GM21576 (cell line): ENCODE measurements at regions not wholly inside any gene's neighbourhood (a gene's known extent, or its start where the extent isn't known, plus 50 kb on each side); places are given as distances from the start of the nearest gene placed in this dataset.
"Not testable (repeated sequence)": the region's sequence is repeated elsewhere in the genome, so short reads cannot be mapped to it uniquely, and the experiment has no call there.

ENCODE experiments used
- ATAC-seq: cut with Tn5 transposase; IDR thresholded peaks from one replicate; pipeline ENCODE4 v1.9.1; 2021; ENCODE audit warnings: mild to moderate bottlenecking, moderate library complexity; ENCODE audit not compliant: unreplicated experiment

DNA sequence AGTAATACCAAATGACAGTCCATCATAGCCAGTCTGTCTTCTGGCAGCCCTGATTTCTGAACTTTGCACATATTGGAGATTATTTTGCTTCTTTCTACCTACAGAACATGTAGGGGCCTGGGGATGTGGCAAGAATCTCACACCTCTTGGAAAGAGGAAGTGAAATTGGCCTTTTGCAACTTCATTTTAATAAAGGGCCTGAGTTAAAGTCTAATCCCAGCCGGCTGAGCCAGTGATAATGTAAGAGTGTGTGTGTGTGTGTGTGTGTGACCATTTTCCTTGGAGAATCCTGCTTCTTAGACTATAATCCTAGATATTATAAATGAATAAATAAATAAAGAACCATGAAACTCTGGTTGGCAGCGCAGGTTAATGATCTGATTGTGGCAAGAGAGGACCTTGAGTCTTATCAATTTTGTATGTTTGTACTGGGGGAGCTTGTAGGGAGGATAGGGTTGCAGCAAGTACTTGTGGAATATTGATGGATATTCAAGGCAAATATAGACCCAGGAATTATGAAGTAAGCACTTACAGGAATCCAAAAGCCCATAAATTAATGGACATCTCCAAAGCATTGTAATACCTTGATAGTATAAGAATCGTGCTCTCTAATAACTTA is 233.2 kb upstream of the AMIGO2 start:
- peak; percentile 88 for ATAC-seq

DNA sequence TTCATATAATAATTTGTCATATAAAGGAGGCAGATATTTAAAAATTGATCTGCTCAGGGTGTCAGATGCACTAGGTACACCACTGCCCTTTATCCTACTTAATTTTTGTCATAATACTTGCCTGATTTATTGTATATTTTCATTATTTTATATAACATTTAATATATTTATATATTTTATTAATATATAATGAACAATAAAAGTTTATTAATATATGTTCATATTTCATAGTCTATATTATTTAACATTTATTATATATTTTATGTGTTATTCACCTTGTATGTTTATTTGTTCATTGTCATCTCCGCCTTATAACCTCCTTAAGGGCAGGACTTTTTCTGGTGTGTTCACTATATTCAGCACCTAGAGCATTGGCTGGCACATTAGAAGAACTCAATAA is 232.4 kb upstream of the AMIGO2 start:
- no peak for ATAC-seq

DNA sequence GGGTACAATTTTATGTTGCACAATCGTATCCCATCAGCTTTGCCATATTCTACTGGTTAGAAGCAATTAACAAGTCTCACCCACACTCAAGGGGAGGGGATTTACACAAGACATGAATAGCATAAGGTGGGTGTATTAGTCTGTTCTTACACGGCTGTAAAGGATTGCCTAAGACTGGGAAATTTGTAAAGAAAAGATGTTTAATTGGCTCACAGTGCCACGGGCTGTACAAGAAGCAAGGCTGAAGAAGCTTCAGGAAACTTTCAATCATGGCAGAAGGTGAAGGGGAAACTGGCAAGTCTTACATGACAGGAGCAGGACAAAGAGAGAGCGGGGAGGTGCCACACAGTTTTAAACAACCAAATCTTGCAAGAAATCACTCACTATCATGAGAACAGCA is 231.8 kb upstream of the AMIGO2 start:
- ATAC-seq = no peak

GRCh38 chr12:47311010-47311409 is 231.3 kb upstream of the AMIGO2 start:
- ATAC-seq = no peak

GRCh38 chr12:47308672-47309071 is 228.9 kb upstream of the AMIGO2 start:
- no peak for ATAC-seq

DNA sequence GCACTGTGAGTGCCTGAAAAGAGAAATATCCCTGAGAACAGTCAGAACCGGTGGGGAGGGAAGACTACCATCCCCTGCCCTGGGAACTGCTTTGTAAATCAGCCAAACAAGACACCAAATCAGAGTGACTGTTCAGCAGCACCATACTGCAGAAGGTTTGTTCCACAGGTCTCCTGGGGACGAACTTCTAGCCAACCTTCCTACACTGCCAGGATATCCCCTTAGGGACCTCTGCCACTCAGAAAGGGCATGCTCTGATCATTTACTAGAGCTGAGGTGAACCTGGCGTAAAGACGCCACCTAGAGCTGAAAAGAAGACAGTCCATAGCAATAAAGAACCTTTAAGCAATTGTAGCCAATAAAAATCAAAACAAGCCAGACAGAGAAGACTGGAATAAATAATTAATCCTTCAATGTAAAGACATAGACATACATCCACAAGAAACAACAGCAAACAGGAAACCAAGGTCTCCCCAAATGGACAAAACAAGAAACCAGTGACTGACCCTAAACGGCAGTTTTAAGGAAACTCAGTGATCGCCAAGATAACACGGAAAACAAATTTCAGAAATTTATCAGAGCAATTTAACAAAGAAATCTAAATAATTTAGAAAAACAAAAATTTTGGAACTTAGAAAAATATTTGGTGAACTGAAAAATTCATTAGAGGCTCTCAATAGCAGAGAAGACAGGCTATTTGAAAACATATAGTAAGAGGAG is 228.1 kb upstream of the AMIGO2 start:
- peak; percentile 77 for ATAC-seq

- not testable (repeated sequence) for ATAC-seq
Measured at GRCh38 chr12:47306773-47307679, 227.3 kb upstream of the AMIGO2 start.

DNA sequence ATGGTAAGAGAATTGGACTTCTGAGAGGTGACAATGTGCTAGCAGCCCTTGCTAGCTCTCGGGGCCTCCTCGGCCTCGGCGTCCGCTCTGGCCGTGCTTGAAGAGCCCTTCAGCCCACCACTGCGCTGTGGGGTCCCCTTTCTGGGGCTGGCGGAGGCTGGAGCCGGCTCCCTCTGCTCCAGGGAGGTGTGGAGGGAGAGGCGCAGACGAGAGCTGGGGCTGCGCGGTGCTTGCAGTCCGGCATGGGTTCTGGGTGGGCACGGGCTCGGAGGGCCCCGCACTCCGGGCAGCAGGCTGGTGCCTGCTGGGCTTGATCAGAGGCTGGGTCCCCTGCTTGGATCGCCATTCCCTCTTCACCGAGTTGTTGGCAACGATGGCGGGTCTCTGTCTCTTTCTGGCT is 226.4 kb upstream of the AMIGO2 start:
- no peak for ATAC-seq

- ATAC-seq = no peak
Measured at GRCh38 chr12:47305464-47305863, 225.7 kb upstream of the AMIGO2 start.

DNA sequence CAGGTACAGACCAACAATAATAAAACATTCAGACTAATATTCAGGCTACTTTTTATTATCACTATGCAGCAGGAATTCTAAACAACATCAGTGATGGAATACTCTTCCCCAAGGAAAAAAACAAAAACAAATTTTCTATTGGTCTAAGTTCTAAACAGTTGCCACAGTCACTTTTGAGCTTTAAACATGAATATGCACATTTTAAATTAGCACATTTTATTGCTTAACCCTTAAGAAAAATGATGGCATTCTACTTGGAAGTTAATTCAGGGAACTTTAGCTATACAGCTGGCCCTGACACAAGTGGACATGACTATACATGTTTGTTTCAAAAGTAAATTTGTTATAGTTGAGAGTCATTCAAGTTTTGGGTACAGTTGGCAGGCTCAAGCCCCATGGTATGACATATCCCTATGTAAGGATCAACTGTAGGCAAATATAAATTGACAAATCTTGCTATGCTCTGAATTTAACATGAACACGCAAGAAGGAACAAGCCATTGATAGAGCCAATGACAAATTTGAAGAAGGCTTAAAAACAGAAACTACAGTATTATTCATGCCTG is 224.3 kb upstream of the AMIGO2 start:
- ATAC-seq = no peak

DNA sequence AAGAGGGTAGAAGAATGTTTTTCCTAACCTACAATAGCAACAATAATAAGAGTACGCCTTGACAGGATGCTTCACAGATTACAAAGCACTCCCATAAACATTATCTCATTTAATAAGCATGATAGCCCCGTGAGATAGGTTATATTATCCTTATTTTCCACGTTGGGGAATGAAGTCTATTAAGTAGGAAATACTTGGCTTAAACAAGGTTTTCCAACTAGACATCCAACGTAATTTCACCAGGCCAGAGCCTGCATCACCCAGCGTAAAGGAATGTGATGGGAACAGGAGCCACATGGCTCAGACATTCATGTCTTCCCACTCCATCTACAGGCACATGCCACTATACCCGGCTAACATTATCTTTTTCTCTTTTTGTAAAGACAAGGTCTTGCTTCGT is 223.4 kb upstream of the AMIGO2 start:
- no peak for ATAC-seq

DNA sequence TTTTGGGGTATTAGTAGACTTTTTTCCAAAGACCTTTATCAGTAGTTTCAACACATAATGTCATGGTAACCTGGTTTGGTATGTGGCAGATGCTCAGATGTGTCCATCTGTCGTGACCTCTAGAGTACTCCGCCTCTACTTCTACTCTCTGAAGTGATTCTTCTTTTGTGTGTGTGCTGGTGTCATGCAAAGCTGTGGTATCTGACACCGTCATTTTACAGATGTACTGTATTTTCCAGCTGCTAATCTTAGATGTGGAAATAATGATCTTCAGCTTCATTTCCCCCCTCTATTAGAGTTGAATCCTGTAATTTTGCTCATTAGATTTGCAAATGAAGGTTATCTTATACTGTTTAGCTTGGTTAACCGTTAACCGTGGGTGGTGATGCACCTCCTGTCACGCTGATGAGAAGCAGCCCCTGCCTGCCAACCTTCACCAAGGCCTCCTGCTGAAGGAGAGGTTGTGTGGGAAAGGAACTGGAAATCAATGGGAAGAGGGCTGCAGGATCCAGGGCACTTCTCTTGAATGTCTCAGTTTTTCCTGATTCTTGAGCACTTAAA is 222.4 kb upstream of the AMIGO2 start:
- no peak for ATAC-seq

DNA sequence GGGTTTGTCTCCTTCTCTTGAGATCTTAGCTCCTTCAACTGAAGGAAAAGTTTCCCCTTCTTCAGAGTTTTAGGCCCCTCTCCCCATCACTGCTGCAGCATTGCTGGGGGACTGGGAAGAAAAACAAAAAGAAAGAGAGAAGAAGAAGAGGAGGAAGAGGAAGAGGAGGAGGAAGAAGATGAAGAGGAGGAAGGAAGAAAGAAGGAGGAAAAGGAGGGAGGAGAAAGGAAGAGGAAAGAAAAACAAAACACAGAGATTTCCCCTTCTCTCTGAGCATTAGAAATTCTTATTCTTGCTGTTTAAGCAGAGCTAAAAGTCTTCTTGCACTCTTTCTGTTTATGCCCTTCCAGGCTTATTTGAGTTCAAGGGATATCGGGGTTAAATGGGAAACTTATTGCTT is 219.8 kb upstream of the AMIGO2 start:
- ATAC-seq = no peak

- no peak for ATAC-seq
Measured at GRCh38 chr12:47297993-47298392, 218.2 kb upstream of the AMIGO2 start.

GRCh38 chr12:47296828-47297227 is 217.1 kb upstream of the AMIGO2 start:
- ATAC-seq = no peak

DNA sequence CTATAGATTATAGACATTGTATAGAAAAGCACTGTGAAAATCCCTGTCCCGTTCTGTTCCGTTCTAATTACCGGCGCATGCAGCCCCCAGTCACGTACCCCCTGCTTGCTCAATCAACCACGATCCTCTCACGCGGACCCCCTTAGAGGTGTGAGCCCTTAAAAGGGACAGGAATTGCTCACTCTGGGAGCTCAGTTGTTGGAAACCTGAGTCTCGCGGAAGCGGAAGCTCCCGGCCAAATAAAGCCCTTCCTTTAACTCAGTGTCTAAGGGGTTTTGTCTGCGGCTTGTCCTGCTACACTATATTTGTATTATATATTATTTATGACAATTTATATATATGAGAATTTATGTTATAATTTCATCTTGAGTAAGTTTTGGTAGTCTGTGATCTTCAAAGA is 213.6 kb upstream of the AMIGO2 start:
- ATAC-seq = no peak

- ATAC-seq = no peak
Measured at GRCh38 chr12:47286676-47287075, 206.9 kb upstream of the AMIGO2 start.
